HCT116 (cell line): ENCODE measurements at regions not wholly inside any gene's neighbourhood (a gene's known extent, or its start where the extent isn't known, plus 50 kb on each side); places are given as distances from the start of the nearest gene placed in this dataset.

ENCODE experiments used
- ATAC-seq: fragments of 200-7000 bp; cut with Tn5 transposase; 2 replicates; pipeline ENCODE4 v1.9.1; 2020; ENCODE audit warnings: mild to moderate bottlenecking, moderate library complexity
- BruUV-seq: library from RNA; stranded (reverse); fragments of 400-500 nt; replicated peaks from 2 replicates; lab custom pipeline; 2021; lab: Mats Ljungman, UMichigan
- CTCF ChIA-PET: fragments of 300-600 bp; sonication (Branson Sonifier 250); formaldehyde crosslinking; loops from one replicate; lab custom pipeline; 2021; ENCODE audit warnings: antibody characterized with exemption; lab: Charles Lee
- POLR2A ChIA-PET: fragments of 300-600, 350-600 bp; sonication (Branson Sonifier 250); formaldehyde crosslinking; loops from one replicate; lab custom pipeline; 2021; ENCODE audit warnings: antibody characterized with exemption; lab: Charles Lee
- RAD21 ChIA-PET, 2 experiments: fragments of 300-600 bp; sonication (Branson Sonifier 250); formaldehyde crosslinking; loops; one replicate each; lab custom pipeline; 2023; ENCODE audit warnings: low total read pairs in 2 of 2; ENCODE audit not compliant: uncharacterized antibody in 2 of 2, unreplicated experiment in 2 of 2, low non-redundant PET in 1 of 2; lab: Charles Lee
- DNase-seq: peaks from one replicate; pipeline ENCODE4 v3.0.0-alpha.2; 2010; ENCODE audit warnings: low read depth, low spot score
- H2AFZ ChIP-seq: fragments of 200-600 bp; shearing (Covaris generic), sonication (generic); 2 replicates; pipeline ENCODE4 v1.6.1; 2017; ENCODE audit warnings: low read depth, mixed run types, mixed read lengths, antibody characterized with exemption, low read length; ENCODE audit not compliant: poor library complexity, severe bottlenecking
- H3K27ac ChIP-seq: 2 replicates; pipeline ENCODE4 v1.5.1; 2012; ENCODE audit warnings: low read depth, low read length
- H3K27me3 ChIP-seq: fragments of 200-600 bp; sonication (generic); 2 replicates; pipeline ENCODE4 v1.6.1; 2016; ENCODE audit warnings: mixed run types, low read length, mixed read lengths; ENCODE audit not compliant: insufficient read depth
- H3K36me3 ChIP-seq, 2 experiments: fragments of 200-500 bp in 1 of 2; fragments of 200-600 bp in 1 of 2; sonication (Bioruptor generic) in 1 of 2; sonication (generic) in 1 of 2; 2 replicates each; pipeline versions ENCODE4 v1.5.1 to v1.6.1; 2014 to 2016; ENCODE audit warnings: low read length in 2 of 2, inconsistent platforms in 1 of 2, mixed read lengths in 1 of 2, mixed run types in 1 of 2; ENCODE audit not compliant: insufficient read depth in 2 of 2, control insufficient read depth in 1 of 2
- H3K4me1 ChIP-seq, 2 experiments: fragments of 200-600 bp in 1 of 2; sonication (generic) in 1 of 2; 2 replicates each; pipeline versions ENCODE4 v1.5.1 to v1.6.1; 2012 to 2017; ENCODE audit warnings: low read length in 2 of 2, inconsistent platforms in 1 of 2, mild to moderate bottlenecking in 1 of 2, mixed read lengths in 1 of 2, mixed run types in 1 of 2, moderate library complexity in 1 of 2; ENCODE audit not compliant: insufficient read depth in 2 of 2, control insufficient read depth in 1 of 2
- H3K4me2 ChIP-seq: fragments of 200-600 bp; sonication (generic); 2 replicates; pipeline ENCODE4 v1.6.1; 2017; ENCODE audit warnings: mixed run types, low read length, mixed read lengths
- H3K4me3 ChIP-seq, 2 experiments: fragments of 200-600 bp in 1 of 2; sonication (generic) in 1 of 2; replicated peaks in 1 of 2; 2 replicates each; pipeline ENCODE4 v1.5.1; 2011 to 2016; ENCODE audit warnings: low read length in 2 of 2, control low read depth in 1 of 2, low read depth in 1 of 2, mild to moderate bottlenecking in 1 of 2, mixed read lengths in 1 of 2, mixed run types in 1 of 2
- H3K79me2 ChIP-seq: fragments of 200-600 bp; sonication (generic); 2 replicates; pipeline ENCODE4 v1.6.1; 2017; ENCODE audit warnings: mild to moderate bottlenecking, mixed run types, low read length, moderate library complexity, mixed read lengths; ENCODE audit not compliant: insufficient read depth
- H3K9ac ChIP-seq: fragments of 200-600 bp; sonication (generic); 2 replicates; pipeline ENCODE4 v1.6.1; 2016; ENCODE audit warnings: low read length, mixed read lengths
- H3K9me2 ChIP-seq: fragments of 200-600 bp; sonication (generic), shearing (Covaris generic); 2 replicates; pipeline ENCODE4 v1.6.1; 2017; ENCODE audit warnings: mixed run types, mild to moderate bottlenecking, moderate library complexity; ENCODE audit not compliant: insufficient read depth
- H3K9me3 ChIP-seq, 2 experiments: fragments of 200-500 bp in 1 of 2; fragments of 200-600 bp in 1 of 2; sonication (Bioruptor generic) in 1 of 2; sonication (generic) in 1 of 2; 2 replicates each; pipeline ENCODE4 v1.6.1; 2014 to 2017; ENCODE audit warnings: low read length in 2 of 2, mixed read lengths in 2 of 2, inconsistent platforms in 1 of 2, low read depth in 1 of 2, mild to moderate bottlenecking in 1 of 2, mixed run types in 1 of 2, moderate library complexity in 1 of 2; ENCODE audit not compliant: control insufficient read depth in 1 of 2, insufficient read depth in 1 of 2
- H4K20me1 ChIP-seq: fragments of 200-600 bp; sonication (generic), shearing (Covaris generic); 2 replicates; pipeline ENCODE4 v1.6.1; 2017; ENCODE audit warnings: mixed run types, mild to moderate bottlenecking, moderate library complexity; ENCODE audit not compliant: insufficient read depth
- ATF3 ChIP-seq: IDR thresholded peaks from 2 replicates; pipeline ENCODE4 v1.6.1; 2012
- CBX3 ChIP-seq: IDR thresholded peaks from 2 replicates; pipeline ENCODE4 v1.6.1; 2012; ENCODE audit warnings: low read depth
- CEBPB ChIP-seq: IDR thresholded peaks from 2 replicates; pipeline ENCODE4 v1.6.1; 2012; ENCODE audit warnings: low read depth
- EGR1 ChIP-seq: IDR thresholded peaks from 2 replicates; pipeline ENCODE4 v1.6.1; 2012; ENCODE audit warnings: low read depth
- EZH2 ChIP-seq: fragments of 200-600 bp; sonication (generic); IDR thresholded peaks from 2 replicates; pipeline ENCODE4 v1.6.1; 2017; ENCODE audit warnings: antibody characterized with exemption, mixed run types
- FOSL1 ChIP-seq: IDR thresholded peaks from 2 replicates; pipeline ENCODE4 v1.6.1; 2012; ENCODE audit warnings: low read depth
- JUND ChIP-seq: IDR thresholded peaks from 2 replicates; pipeline ENCODE4 v1.6.1; 2012
- POLR2A ChIP-seq: IDR thresholded peaks from 2 replicates; pipeline ENCODE4 v1.7.0; 2011; ENCODE audit warnings: borderline replicate concordance; ENCODE audit not compliant: insufficient read depth, insufficient read length; ENCODE audit errors: extremely low read depth
- RAD21 ChIP-seq: IDR thresholded peaks from 2 replicates; pipeline ENCODE4 v1.6.1; 2012; ENCODE audit warnings: low read depth, mild to moderate bottlenecking
- TCF7L2 ChIP-seq: IDR thresholded peaks from 2 replicates; pipeline ENCODE4 v1.7.0; 2011; ENCODE audit warnings: borderline replicate concordance, inconsistent platforms; ENCODE audit not compliant: insufficient read depth, insufficient read length; ENCODE audit errors: extremely low read depth
- ZFX ChIP-seq: fragments of 450-650 bp; IDR thresholded peaks from 2 replicates; pipeline ENCODE4 v1.6.1; 2017
- ZNF274 ChIP-seq: fragments of 200-500 bp; sonication (Bioruptor generic); IDR thresholded peaks from 2 replicates; pipeline ENCODE4 v1.6.1; 2014; ENCODE audit warnings: mild to moderate bottlenecking, low read depth, low read length, inconsistent platforms
- intact Hi-C: fragments of 100-400 bp; cut with micrococcal nuclease; formaldehyde crosslinking; loops from 2 replicates; pipeline ENCODE4 v1.10.0; 2022
- TF ChIP-seq, protein P1 (sequence below): IDR thresholded peaks from 2 replicates; pipeline ENCODE4 v1.6.1; 2012
- TF ChIP-seq, protein P2 (sequence below), 3 experiments: fragments of 200-600 bp in 1 of 3; sonication (generic) in 1 of 3; IDR thresholded peaks in 2 of 3; conservative IDR thresholded peaks in 1 of 3; 2 replicates each; pipeline ENCODE4 v1.5.1; 2012 to 2017; ENCODE audit warnings: low read depth in 2 of 3, low read length in 2 of 3, antibody characterized with exemption in 1 of 3, borderline replicate concordance in 1 of 3, control low read depth in 1 of 3, mild to moderate bottlenecking in 1 of 3, mixed read lengths in 1 of 3, mixed run types in 1 of 3, moderate library complexity in 1 of 3; ENCODE audit not compliant: insufficient read depth in 1 of 3

DNA sequence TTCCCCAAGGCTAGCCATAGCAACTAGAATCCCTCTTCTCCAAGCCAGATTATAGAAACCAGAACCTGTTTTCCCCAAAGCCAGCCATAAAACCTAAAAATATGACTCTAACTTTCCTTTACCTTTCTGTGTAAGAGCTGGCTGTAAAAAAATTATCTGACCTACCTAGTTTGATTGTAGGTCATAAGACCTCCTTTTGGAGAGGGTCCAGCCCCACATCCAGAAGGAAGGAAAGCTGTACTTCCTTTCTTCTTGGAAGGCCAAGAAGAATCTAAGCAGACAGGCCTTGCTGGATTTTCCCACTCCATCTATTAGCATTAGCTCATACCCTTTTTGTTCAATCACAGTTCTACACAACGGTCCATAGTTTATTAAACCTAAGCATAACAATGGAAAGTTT lies 1006.3 kb downstream of the SORCS3 start:
- BruUV-seq, result no TSS peak
- intact Hi-C loops, result no loop called here

More for the DNA sequence above, 1006.3 kb downstream of the SORCS3 start:
- DNase-seq (no peak), ATAC-seq (no peak)
- Histone ChIP-seq H3K9me3 (peaks cover 29 to 39% of the 10 kb centered on the region in 2 experiments; a peak in 2 of 4 replicates), H4K20me1 (no peaks in the 10 kb centered on the region), H3K36me3 (no peaks in the 10 kb centered on the region; a peak in 1 of 4 replicates), H3K4me3 (no peak overlapping the region), H3K27ac (no peak overlapping the region), H3K4me2 (no peak overlapping the region), H3K27me3 (no peaks in the 10 kb centered on the region)
- RAD21 ChIA-PET, result no interaction called here
- TF ChIP-seq, protein P1, sequence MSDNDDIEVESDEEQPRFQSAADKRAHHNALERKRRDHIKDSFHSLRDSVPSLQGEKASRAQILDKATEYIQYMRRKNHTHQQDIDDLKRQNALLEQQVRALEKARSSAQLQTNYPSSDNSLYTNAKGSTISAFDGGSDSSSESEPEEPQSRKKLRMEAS, result no peak
- TF ChIP-seq ZFX, result no peak
- no peak for TF ChIP-seq CEBPB
- TF ChIP-seq, protein P2, sequence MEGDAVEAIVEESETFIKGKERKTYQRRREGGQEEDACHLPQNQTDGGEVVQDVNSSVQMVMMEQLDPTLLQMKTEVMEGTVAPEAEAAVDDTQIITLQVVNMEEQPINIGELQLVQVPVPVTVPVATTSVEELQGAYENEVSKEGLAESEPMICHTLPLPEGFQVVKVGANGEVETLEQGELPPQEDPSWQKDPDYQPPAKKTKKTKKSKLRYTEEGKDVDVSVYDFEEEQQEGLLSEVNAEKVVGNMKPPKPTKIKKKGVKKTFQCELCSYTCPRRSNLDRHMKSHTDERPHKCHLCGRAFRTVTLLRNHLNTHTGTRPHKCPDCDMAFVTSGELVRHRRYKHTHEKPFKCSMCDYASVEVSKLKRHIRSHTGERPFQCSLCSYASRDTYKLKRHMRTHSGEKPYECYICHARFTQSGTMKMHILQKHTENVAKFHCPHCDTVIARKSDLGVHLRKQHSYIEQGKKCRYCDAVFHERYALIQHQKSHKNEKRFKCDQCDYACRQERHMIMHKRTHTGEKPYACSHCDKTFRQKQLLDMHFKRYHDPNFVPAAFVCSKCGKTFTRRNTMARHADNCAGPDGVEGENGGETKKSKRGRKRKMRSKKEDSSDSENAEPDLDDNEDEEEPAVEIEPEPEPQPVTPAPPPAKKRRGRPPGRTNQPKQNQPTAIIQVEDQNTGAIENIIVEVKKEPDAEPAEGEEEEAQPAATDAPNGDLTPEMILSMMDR (IDR thresholded peaks at IDR 0.05 in 2 of 3, conservative IDR thresholded peaks at IDR 0.05 in 1 of 3; ENCODE audit: borderline replicate concordance in 1 of 3, insufficient read depth in 1 of 3, low read depth in 2 of 3, low read length in 2 of 3), result no peak
- no peak for TF ChIP-seq EZH2
- no peak for TF ChIP-seq JUND
- no peak for TF ChIP-seq ZNF274
- TF ChIP-seq TCF7L2, result no peak
- TF ChIP-seq EGR1, result no peak
- no peak for TF ChIP-seq RAD21
- TF ChIP-seq CBX3, result no peak
- TF ChIP-seq POLR2A, result no peak
- no peak for TF ChIP-seq ATF3
- no peak for TF ChIP-seq FOSL1
- TF ChIP-seq, all 23 proteins: peak for 0
- no peaks in the 10 kb centered on the region for H3K9me2 ChIP-seq
- H3K79me2 ChIP-seq, result no peaks in the 10 kb centered on the region
- H3K9ac ChIP-seq, result no peak overlapping the region
- ChIA-PET CTCF (no interaction called here), POLR2A (no interaction called here)
- H2AFZ ChIP-seq, result no peak overlapping the region
- H3K4me1 ChIP-seq, result no peaks in the 10 kb centered on the region
